ENCODE measurements at regions not wholly inside any gene's neighbourhood (a gene's known extent, or its start where the extent isn't known, plus 50 kb on each side); places are given as distances from the start of the nearest gene placed in this dataset.

- H4K20me1 ChIP-seq (replicated peaks; ENCODE audit: control insufficient read depth, extremely low read depth, insufficient read depth, low read length), result no peaks in the 10 kb centered on the region
- CTCF ChIA-PET, result interaction anchor here (0.6 kb wide), 1 partner anchor 517 kb away, joined by 3 read pairs; no protein-coding TSS in a partner anchor
- BruUV-seq (replicated peaks), result no TSS peak
- H3K27me3 ChIP-seq (ENCODE audit: control insufficient read depth in 2 of 2, insufficient read depth in 2 of 2, low read length in 2 of 2), result no peaks in the 10 kb centered on the region
- H3K4me1 ChIP-seq (ENCODE audit: control insufficient read depth, extremely low read depth, insufficient read depth, low read length), result no peaks in the 10 kb centered on the region
- no peak for TF ChIP-seq EZH2 (IDR thresholded peaks at IDR 0.05; ENCODE audit: borderline replicate concordance, low read depth, low read length, severe bottlenecking)
- no peak for TF ChIP-seq CTCF (IDR thresholded peaks at IDR 0.05; ENCODE audit: extremely low read depth in 1 of 2, insufficient read depth in 1 of 2, low read depth in 1 of 2, low read length in 2 of 2)
- no peak for TF ChIP-seq JUN (IDR thresholded peaks at IDR 0.05; ENCODE audit: borderline replicate concordance, insufficient read depth, insufficient read length, low read depth)
- no peak for TF ChIP-seq MYC (IDR thresholded peaks at IDR 0.05; ENCODE audit: low read depth, low read length)
- TF ChIP-seq POLR2A (IDR thresholded peaks at IDR 0.05; ENCODE audit: low read depth, low read length), result no peak
- TF ChIP-seq MAX (IDR thresholded peaks at IDR 0.05; ENCODE audit: insufficient read depth, insufficient read length), result no peak
- TF ChIP-seq GATA2 (IDR thresholded peaks at IDR 0.05; ENCODE audit: insufficient read depth, insufficient read length, low read depth, low read length), result no peak
- TF ChIP-seq POLR2AphosphoS5 (IDR thresholded peaks at IDR 0.05; ENCODE audit: insufficient read depth, low read depth, low read length), result no peak
- no peak for TF ChIP-seq FOS (IDR thresholded peaks at IDR 0.05; ENCODE audit: borderline replicate concordance, insufficient read depth, low read length)
- H3K9me1 ChIP-seq (replicated peaks; ENCODE audit: control insufficient read depth, extremely low read depth, insufficient read depth, low read length), result no peaks in the 10 kb centered on the region
- no peak overlapping the region for H3K9ac ChIP-seq (replicated peaks; ENCODE audit: extremely low read depth, insufficient read depth, low read length)
- H3K79me2 ChIP-seq (ENCODE audit: control insufficient read depth, insufficient read depth, low read length), result no peaks in the 10 kb centered on the region
- no peak overlapping the region for H3K4me3 ChIP-seq (replicated peaks in 1 of 3; ENCODE audit: insufficient read depth in 1 of 3, low read depth in 1 of 3, low read length in 3 of 3)
- H2AFZ ChIP-seq (ENCODE audit: low read depth, low read length), result no peak overlapping the region
- no peak overlapping the region for H3K4me2 ChIP-seq (ENCODE audit: insufficient read depth, low read length)
- no peak for FAIRE-seq
- H3K9me3 ChIP-seq (replicated peaks; ENCODE audit: control insufficient read depth, insufficient read depth, low read length), result no peaks in the 10 kb centered on the region
- dilution Hi-C loops (cut with MboI; ENCODE audit: extremely low pct_ligation_motif_present, low sequenced_read_pairs), result no loop called here
- no peak for DNase-seq (ENCODE audit: low read depth, low spot score)
- H3K36me3 ChIP-seq (ENCODE audit: control insufficient read depth in 2 of 2, extremely low read depth in 1 of 2, insufficient read depth in 2 of 2, low read length in 2 of 2), result no peaks in the 10 kb centered on the region
- intact Hi-C loops (cut with micrococcal nuclease), result no loop called here
- POLR2A ChIA-PET, result no interaction called here
- no peak overlapping the region for H3K27ac ChIP-seq (ENCODE audit: insufficient read depth, low read depth, low read length)
Measured at GRCh38 chr13:76300688-76301087, 585.5 kb downstream of the KCTD12 start.

Measured in endothelial cell of umbilical vein (primary cell).